Activated CD4-positive, CD25-positive, alpha-beta regulatory T cell treated with anti-CD3 and anti-CD28 coated beads, Interleukin-2, amount 50 U/mL, for 72 hours (primary cell): ENCODE measurements at regions not wholly inside any gene's neighbourhood (a gene's known extent, or its start where the extent isn't known, plus 50 kb on each side); places are given as distances from the start of the nearest gene placed in this dataset.

Experiments used
- DNase-seq: peaks from one replicate; pipeline ENCODE4 v3.0.0; 2021

DNA sequence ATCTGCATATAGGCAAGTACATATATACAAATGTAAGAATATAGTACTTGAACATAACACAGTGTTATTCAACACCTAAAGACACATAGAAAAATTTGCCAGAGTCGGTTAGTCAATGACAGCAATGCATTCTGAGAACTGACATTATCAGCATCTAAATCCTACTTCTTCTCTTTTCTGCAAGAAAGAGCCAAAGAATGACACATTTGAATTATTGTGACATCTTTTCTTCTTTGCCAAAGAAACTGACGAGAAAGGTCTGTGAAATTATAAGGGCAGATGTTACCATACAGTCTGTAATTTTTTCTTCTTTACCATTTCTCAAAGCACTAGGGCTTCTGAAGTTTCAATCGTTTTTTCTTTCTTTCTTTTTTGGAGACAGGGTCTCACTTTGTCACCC lies 350.9 kb upstream of the NBEA start:
- no peak for DNase-seq

DNA sequence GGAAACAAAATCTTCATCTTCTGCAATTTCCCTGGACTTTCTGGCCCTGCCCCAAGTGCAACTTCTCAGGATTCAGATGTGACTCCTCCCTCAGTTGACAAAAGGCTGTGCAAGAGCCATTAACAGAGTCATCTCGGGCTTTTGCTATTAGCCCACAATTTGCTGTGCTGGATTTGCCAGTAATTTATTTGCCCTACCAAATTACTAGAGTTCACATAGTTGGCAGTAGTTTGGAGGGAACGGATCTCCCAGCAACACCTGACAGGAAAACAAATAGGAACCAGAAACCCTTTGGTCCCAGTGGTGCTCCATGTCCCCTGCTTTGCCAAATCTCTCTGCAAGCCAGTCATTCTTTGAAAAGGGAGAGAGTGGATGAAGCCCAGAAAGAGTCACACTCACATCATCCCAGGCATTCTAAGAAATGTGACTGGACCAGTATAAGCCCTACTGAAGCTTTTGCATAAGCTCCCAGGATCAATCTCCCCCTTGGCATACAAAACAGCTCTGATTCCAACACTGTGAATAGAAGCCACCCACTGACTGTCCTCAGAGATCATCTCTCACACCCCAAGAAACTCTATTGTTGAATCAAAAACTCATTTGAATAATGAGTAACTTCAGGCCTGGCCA lies 350.1 kb upstream of the NBEA start:
- DNase-seq: no peak

DNA sequence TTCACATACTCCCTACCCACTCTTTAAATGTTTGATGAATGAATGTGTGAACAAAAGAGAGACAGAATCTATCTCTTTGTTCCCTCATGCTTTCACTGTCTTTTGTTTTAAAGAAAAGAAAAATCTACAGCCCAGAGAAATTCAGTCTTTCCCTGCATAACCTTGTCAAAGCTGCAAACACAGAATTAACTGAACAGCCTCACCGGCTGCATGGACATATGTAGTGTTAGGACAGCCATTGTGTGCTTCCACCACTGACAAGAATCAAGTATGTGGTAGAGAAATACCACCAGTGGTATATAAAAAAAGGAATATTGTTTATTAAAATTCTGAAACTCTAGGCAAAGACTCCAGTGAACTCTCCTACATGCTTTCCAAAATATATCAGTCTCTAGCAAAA lies 348.4 kb upstream of the NBEA start:
- no peak for DNase-seq

DNA sequence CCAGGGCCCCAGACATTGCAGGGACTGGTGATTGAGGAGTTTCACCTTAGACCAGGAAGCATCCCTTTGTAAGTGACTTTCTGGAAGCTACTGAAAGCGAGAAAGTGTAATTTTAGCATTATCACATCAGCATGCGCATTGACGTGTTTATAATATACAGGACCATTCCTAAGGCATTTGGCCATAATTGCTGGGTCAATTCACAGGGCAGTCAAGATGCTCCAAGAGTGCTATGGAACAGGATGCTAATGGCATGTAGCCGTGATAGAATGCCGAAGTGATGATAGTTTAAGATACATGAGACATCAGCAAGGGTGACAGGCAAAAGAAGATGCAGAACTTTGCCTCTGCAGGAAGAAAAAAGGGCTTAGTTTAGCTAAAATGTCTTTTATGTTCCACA lies 347.6 kb upstream of the NBEA start:
- DNase-seq: no peak

DNA sequence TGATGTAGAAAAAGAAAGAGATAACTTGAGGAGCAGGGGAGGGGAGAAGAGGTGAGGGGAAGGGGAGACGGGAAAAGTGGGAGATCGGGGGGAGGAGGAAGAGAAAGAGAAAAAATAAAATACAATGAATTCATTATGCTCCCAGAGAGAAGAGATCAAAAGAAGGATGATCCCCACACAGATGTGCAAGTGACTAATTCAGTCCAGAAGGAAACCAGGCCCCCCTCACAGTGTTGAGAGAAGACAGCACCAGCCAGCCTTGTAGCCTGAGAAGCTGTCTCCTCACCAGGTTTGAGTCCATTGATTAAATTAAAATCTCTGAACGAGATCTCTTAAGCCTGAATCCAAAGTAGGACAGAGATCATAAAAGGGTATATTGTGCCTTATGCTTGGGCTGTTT lies 333.7 kb upstream of the NBEA start:
- no peak for DNase-seq

DNA sequence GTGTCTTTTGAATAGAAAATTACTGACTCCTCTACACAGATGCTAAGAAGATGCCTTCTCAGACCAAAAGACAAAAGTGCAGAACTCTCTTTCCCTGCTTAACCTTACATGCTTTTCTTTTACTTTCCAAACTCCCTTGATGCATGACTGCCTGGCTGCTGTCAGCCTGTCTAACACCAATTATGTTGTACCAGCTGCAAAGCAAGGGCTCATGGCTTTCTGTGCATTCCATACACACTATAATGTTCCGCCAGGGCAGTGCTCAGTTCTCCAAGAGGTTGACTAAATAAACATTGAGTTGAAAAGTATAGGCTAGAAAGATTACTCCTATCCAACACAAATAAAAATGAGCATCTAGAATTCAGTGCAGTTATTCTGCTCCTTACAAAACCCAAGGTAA lies 330.4 kb upstream of the NBEA start:
- DNase-seq: no peak

DNA sequence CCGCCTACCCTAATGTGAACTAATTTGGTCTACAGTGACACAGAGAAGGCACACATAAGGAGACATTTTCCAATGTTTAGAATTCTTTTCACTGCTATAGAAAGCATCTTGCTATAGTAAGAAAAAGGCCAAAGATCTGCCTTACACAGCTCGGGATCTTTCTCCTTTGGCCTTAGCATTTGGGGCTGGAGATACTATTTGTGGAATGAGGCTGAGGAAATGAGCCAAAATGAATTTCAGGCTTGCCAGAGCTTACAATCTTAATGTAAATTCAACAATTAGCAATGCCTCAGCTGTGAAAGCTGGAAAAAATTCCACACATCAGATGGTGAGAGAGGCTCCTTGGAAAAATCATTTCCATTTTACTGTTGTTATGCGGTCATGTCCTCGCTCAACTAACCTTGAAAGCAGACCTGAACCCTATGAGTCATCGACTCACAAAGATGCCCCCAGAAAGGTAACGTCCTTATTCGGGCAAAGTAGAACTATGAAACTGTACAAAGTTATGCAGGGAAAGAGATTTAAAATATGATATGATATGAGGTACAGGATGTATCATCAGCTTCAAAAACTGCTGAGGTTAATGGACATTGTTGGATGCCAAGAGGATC lies 324.5 kb upstream of the NBEA start:
- DNase-seq: no peak

DNA sequence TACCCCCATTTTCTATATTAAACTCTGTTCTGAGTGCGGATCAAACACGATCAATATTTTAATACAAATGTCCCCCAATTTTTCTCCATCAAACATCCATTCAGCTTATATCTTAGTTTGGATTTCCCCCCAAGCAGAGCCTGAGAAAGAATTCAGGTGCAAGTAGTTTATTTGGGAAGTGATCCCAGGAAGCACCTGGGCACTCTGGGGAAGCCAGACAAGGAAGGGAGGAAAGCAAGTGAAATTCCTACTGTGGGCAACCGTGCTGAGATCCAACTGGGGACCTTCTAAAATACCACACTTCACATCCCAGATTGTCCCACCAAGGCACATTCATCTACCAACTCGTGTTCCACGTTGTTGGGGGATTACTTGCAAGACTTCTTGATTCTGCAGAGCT lies 323.4 kb upstream of the NBEA start:
- no peak for DNase-seq

DNA sequence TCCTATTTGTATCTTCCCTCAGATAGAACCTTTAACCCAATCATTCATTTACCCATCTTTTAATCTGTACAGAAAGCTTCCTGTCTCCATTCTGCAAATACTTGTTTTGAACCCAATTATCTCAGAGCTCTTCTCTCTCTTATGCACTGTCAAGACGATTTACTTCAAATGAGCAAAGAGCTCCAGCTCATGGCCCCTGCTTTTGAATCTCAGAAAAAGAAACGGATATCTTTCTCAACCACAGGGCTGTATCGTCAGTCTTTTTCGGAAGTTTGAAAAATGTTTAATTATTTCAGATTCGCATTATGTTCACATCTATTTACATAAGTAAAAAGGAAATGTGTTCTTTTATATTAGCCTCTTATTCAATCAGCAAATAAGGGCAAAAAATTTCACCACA lies 322.7 kb upstream of the NBEA start:
- no peak for DNase-seq

DNA sequence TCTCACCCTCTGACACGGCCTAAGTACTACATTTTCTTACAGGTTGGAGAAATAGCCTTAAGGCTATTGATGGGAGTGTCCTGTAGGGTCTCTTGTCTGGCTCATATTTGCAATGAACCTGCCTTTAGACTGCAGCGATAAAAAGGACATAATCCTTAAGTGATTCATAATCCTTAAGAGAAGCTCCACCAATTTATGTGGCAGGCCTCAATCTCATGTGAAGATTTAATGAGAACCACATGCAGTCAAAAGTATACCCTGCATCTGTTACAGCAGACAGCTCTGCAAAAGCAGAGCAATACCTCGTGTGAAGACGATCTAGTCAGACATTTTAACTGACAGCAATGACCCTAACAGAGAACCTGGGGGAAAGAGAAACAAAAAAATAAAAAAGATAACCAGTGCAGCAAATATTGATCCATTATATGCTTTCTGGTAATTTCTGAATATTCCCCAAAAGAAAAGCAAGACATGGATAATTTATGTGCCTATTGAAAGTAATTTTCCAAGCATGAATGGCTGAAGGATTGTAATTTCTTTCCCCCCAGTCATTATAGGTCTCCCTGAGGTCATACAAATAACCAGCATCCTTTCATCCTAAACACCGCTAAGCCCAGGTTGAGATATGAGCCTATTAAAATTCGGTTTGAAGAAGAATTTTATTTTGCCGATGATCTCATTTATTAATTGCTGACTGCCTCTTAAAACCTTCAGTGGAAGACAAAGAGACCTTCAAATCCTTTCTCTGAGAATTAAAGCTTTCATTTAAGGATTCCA lies 321.8 kb upstream of the NBEA start:
- no peak for DNase-seq

DNA sequence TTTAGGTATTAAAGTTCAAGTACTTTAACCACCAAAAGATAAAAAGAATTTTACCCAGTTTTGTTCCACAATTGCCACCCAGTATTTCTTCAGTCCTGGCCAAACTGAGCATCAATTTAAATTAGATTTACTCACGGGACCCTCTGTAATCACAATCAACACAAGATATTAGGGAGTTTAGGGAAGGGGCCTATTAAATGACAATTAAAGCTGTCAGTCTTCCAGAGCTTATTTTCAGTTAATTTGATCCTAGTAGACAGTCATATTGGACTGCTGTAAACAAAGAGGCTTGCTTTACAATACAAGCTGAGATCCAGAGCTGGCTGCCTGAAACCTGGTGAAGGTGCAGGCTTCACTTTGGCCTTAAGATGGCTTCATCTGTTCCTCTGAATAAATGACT lies 321.2 kb upstream of the NBEA start:
- no peak for DNase-seq

DNA sequence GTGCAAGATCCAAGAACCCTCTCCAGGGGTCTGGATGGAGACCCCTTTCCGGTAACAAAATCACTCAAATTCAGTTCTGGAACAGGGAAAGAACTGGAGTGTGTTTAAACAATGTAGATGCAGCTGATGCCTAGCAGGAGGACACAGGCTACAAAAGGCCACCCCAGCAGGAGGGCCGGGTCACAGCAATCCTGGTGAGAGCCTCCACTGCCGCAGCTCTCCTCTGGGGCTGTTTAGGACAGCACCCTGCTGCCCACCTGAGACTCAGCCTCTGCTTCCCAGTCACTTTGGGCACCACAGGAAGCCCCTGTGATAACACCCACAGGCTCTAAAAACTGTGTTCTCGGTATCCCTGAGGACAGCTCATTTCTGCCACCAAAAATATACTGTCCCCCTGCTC lies 318.7 kb upstream of the NBEA start:
- no peak for DNase-seq

DNA sequence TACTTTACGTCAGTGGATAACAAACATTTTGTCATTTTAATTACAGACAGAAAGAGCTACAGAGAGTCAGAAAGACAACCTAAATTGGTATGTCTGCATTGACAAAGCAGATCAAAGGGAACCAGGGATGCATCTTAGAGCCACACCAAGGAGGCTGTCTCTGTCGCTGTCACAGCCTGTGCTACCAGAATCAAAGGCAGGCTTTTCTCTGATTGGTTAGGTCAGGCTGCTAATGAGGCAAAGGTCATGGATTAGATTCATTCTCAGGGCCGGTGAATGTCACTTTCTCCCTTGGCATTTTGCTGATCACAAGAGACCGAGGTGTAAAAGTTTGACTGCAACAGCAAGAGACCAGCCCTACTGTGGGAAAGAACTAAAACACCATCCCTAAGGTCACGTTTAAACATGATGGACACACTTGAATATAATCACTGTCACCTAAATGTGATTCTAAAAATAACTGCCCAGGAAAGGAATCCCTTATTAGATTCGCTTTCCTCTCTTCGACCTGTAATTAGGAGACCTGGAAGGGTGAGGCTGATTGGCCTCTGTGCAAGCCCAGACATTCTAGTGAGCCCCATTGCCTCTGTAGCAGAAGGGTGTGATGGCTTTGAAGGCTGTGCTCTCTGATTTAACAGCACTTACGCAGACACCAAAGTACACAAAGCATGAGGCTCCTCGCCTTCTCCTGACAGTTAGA lies 314.4 kb upstream of the NBEA start:
- no peak for DNase-seq

DNA sequence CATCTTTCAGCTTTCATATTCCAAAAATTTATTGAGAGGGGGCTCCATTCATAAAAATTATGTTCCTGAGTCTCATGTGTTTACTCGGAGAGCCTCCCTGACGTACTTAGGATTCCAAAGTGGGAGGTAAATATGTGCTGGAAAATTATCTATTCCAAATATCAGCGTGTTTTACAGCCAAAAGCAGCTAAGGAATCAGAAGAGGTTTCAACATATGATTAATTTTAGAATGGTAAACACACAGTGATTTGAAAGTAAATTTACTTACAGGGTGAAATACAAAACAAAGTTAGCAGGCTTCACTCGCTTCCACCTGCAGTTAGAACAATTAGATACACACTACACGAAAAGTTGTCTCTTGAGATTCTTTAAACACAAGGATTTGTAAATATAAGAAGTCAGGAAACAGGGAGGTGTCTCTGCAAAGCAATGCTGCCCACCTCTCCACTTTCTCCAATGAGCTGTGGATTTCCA lies 313.8 kb upstream of the NBEA start:
- DNase-seq: no peak

DNA sequence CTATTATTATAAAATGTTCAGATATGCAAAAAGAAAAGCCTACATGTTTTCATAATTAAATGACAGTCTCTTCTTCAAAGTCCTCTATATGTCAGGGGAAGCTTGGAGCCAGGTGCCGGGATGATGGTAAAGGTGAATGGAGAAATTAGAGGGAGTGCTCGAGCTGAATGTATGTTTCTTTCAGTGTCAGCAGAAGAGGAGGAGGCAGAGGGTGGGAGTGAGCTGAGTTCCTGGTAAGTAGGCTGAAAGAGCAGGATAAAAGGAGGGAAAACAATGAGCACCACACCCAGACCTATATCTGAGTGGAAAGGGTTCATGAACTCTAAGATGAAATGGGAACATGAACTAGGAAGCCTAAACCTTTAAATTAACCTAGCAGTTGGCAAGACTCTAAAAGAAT lies 307.6 kb upstream of the NBEA start:
- no peak for DNase-seq

DNA sequence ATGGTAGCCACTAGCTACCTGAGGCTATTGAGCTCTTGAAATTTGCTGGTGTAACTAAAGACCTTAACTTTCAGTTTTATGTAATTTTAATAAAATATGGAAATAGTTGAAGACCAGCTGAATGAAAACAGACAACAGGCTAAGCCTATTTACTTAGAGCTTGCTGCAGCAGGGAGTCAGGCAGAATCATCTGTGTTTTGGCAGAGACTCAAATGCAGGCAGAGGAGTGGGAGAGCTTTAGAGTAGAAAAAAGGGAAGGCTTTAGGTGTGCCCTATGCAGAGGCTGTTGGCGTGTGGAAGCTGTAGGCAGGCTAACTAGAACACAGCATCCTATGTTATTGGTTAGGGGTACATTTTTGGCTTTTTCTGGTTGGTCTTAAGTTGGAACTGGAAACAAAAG lies 304.9 kb upstream of the NBEA start:
- no peak for DNase-seq

DNA sequence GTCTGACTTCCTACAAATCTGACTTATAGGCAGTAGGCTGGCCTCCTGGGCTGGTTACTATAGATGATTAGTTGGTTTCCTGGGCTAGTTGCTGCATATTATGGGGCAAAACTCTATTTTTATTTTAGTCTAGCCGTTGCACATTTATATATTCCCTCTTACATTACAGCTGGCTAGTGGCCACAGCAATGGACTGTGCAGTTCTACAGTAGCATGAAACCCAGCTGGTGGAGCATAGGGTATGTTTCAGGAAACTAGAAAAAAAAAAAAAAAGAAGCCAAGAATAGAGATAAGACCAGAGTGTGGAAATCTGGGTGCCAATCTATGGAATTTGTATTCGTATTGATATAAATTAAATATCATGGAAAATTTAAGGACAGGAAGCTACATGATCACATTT lies 304.4 kb upstream of the NBEA start:
- no peak for DNase-seq

DNA sequence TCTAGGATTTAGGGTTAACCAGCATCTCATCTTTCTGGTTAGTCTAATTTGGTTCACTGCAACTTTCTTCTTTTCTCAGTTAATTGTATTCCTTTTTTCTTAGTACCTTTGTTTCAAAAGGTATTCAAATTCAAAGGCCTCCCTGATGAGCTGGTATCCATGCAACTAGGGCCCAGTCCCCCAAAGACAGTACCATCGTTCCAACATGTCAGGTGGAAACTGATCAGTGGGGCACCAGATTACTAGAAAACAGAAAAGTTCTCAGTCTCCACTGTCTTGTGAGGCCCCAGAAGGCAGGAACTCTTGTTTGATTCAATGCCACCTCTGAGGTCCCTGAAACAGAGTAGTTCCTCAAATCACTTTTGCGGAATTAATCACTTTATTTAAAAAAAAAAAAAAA lies 303.2 kb upstream of the NBEA start:
- DNase-seq: no peak

DNA sequence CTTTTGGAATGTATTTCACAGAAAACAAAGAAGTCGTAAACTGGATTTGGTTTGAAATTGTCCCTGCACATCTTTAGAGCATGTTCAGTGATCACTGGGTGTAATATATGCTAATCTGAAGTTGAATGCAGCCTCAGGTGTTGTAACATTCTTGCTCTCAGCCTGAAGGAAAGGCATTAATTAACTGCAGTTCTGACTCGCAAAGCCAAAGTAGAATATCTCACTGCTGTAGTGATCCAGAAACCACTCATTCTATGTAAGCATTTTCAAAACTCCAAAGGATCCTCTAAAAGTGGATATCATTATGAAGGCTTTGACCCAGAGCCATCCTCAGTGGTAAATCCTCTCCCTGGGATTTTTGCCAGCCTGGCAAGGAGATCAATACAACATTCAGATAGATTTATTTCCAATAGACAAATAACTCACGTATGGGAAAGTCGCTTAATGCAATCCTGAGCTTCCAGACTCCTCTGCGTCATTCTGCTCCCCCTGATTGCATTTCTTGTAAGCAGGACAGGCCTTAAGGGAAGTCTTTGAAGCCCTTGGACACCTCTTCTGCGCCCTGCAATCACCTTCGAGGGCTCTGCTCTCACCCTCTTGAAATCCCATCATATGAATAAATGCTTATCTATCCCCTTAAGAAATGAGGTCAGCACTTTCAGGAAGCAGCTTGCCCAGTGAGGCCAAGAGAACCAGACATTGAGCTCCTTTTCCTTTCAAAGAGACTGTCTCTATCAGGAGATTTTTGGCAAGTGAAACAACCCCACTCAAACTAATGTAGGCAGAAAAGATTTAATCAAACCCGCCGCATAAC lies 301.7 kb upstream of the NBEA start:
- DNase-seq: no peak

DNA sequence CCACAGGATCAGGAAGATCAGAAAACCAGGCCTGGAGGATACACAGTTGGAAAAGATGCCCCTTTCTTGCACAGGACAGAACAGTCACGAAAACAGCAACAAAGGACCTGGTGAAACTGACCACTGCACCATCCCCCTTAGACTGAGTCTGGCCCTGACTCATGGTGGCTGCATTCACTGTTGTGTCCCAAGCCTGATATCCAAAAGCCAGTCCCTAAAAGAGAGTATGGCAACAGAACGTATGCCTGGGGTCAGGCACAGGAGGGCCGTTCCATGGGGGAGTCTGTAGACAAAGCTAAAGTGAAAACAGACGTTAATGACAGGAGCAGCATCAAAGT lies 301.1 kb upstream of the NBEA start:
- no peak for DNase-seq

DNA sequence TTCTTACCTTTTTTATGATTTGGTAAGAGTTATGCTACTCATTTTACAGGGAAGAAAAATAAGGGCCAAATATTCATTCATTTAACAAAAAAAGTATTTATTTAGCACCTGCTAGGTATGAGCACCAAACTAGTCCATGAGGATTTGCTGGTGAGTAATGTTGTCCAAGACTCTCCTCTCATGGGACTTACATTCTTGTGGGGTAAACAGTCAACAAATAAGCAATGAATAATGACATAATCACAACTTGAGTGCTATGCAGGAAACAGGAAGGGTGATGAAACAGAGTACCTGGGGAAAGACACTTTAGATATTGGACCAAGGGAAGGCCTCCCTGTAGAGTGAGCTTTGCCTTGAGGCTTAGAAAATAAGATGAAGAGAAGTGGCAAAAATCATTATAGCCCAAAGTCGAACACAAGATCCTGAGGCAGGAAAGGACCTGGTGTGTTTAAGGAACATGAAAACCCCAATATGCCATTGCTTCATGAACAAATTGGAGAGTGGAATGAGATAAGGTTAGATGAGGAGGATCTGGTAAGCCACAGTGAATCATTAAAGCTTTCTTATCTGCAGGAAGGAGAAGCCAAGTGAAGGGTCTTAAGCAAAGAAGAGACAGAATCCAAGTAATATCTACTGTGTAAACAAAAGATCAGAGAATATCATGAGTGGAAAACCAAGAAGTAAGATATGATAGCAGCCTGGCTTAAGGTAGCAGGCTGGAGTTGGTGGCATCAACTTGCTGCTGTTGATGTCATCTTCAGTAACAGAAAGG lies 294.5 kb upstream of the NBEA start:
- no peak for DNase-seq

DNA sequence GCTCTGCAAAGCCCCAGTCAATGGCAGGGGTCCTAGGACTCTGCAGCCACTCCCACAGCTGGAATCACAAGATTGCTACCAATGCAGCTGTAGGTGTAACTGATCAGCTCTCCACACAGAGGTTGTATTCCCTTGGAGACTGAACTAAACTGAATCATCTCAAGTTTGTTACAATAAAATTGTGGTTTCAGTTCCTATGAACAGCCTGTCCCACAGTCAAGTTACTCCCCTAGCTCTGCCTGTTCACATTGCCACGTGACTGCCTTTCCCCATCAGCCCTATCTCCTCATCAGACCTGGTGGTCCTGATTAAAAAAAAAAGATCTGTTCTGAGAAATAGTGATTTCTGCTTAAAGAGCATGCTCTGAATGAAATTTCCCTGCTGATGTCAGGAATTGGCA lies 287.9 kb upstream of the NBEA start:
- no peak for DNase-seq
